ENCODE measurements at regions not wholly inside any gene's neighbourhood (a gene's known extent, or its start where the extent isn't known, plus 50 kb on each side); places are given as distances from the start of the nearest gene placed in this dataset.

DNA sequence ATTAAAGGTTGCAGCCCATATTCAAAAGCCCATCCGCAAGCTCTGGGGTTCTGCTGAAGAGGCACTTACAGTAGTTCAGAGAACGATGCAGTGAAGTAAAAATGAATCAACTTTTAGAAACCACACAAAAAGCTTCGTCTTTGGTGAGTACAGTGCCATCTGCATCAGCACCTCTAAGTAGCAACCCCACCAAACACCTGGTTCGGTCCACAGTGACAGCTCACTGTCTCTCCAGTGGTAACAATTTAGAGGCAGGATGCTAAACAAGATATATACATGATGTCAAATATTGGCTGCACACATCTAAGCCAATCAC is 275.4 kb upstream of the TCF4 start:
- no peaks in the 10 kb centered on the region for H3K27me3 ChIP-seq (ENCODE audit: control insufficient read depth, insufficient read depth, low read length)
- no peaks in the 10 kb centered on the region for H3K9me3 ChIP-seq (ENCODE audit: control insufficient read depth, insufficient read depth, low read length)
- DNase-seq (ENCODE audit: low read depth, low spot score), result no peak
- peaks cover 5% of the 10 kb centered on the region; the same call in 1 of the 2 replicates for H3K4me1 ChIP-seq (ENCODE audit: control insufficient read depth, insufficient read depth, low read length)
- H3K4me3 ChIP-seq (ENCODE audit: low read length), result no peak overlapping the region
- no CpG with 5 or more reads among the region's 4 CpGs for WGBS (ENCODE audit: insufficient coverage, insufficient read length)
- H3K36me3 ChIP-seq (ENCODE audit: control insufficient read depth, insufficient read depth, low read length), result no peaks in the 10 kb centered on the region
- no peak overlapping the region for H3K27ac ChIP-seq (ENCODE audit: low read length)

DNA sequence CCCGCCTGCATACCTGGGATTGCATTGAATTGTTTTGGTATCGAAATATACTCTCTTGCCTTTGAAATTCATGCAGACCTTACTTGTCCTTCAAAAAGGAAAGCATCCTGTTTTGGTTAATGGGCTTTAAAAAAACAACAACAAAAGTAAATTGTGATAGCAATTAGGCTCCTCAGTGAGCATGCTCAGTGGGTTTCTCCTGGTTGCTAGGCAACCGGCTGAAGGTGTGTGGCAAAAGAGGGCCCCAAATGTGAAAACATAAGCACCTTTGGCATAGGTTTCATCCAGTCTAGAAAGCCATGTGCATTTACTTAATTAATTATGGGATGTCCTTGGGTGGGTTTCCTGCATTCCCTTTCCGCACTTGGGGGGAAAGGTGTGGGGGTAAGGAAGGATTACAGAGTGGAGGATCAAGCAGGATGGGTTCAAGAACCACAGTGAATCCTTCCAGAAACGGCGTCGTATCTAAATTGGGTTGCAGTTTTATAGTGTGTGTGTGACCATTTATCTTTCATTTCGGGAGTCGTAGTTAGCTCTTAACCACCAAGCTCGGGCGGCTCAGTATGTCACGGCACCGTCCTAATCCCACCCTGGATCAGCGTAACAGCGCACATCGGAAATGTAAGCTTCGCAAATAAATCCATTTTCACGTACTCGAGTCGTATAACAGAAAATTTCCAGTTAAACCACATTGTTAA is 274.9 kb upstream of the TCF4 start:
- Histone ChIP-seq H3K36me3 (ENCODE audit: control insufficient read depth, insufficient read depth, low read length) (no peaks in the 10 kb centered on the region), H3K4me1 (ENCODE audit: control insufficient read depth, insufficient read depth, low read length) (peaks cover 7% of the 10 kb centered on the region; the same call in 1 of the 2 replicates), H3K9me3 (ENCODE audit: control insufficient read depth, insufficient read depth, low read length) (no peaks in the 10 kb centered on the region), H3K27me3 (ENCODE audit: control insufficient read depth, insufficient read depth, low read length) (no peaks in the 10 kb centered on the region), H3K4me3 (ENCODE audit: low read length) (no peak overlapping the region), H3K27ac (ENCODE audit: low read length) (no peak overlapping the region)
- WGBS (ENCODE audit: insufficient coverage, insufficient read length), result no CpG with 5 or more reads among the region's 20 CpGs
- no peak for DNase-seq (ENCODE audit: low read depth, low spot score)

- H3K36me3 ChIP-seq (ENCODE audit: control insufficient read depth, insufficient read depth, low read length), result no peaks in the 10 kb centered on the region
- H3K27ac ChIP-seq (ENCODE audit: low read length), result no peak overlapping the region
- no CpG with 5 or more reads among the region's 6 CpGs for whole genome bisulfite sequencing (ENCODE audit: insufficient coverage, insufficient read length)
- DNase-seq (ENCODE audit: low read depth, low spot score), result peak; percentile 29
- no peak overlapping the region for H3K4me3 ChIP-seq (ENCODE audit: low read length)
- H3K9me3 ChIP-seq (ENCODE audit: control insufficient read depth, insufficient read depth, low read length), result no peaks in the 10 kb centered on the region
- no peaks in the 10 kb centered on the region for H3K27me3 ChIP-seq (ENCODE audit: control insufficient read depth, insufficient read depth, low read length)
- peaks cover 8% of the 10 kb centered on the region; the same call in 1 of the 2 replicates for H3K4me1 ChIP-seq (ENCODE audit: control insufficient read depth, insufficient read depth, low read length)
These were observed 273.3 kb upstream of the TCF4 start for GRCh38 chr18:55861266-55861665.

- no peak for DNase-seq (ENCODE audit: low read depth, low spot score)
- H3K27ac ChIP-seq (ENCODE audit: low read length), result no peak overlapping the region
These were observed 270.9 kb upstream of the TCF4 start for GRCh38 chr18:55858661-55859515.

DNA sequence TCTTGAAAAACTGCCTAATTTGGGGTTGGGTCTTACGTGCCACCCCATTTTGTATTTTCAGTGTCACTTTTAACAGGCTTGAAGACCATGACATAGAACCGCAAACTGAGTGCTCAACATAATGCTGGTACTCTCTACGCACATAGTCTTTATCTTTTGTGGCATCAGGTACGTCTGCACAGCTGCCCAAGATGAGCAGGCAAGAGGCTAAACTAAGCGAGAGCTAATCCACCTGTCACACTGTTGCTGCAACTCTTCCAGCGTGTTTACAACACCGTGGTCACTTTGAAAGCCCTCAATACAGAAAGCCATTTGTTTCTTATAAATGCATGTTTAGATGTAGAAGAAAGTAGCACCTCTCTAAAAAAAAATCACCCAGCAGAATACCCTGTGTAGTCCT is 270.0 kb upstream of the TCF4 start:
- Histone ChIP-seq H3K9me3 (ENCODE audit: control insufficient read depth, insufficient read depth, low read length) (no peaks in the 10 kb centered on the region), H3K4me3 (ENCODE audit: low read length) (no peak overlapping the region), H3K4me1 (ENCODE audit: control insufficient read depth, insufficient read depth, low read length) (peaks cover 5% of the 10 kb centered on the region; the same call in 1 of the 2 replicates), H3K27me3 (ENCODE audit: control insufficient read depth, insufficient read depth, low read length) (no peaks in the 10 kb centered on the region), H3K36me3 (ENCODE audit: control insufficient read depth, insufficient read depth, low read length) (no peaks in the 10 kb centered on the region), H3K27ac (ENCODE audit: low read length) (no peak overlapping the region)
- WGBS (ENCODE audit: insufficient coverage, insufficient read length), result no CpG with 5 or more reads among the region's 7 CpGs
- no peak for DNase-seq (ENCODE audit: low read depth, low spot score)

More at GRCh38 chr18:55858661-55859515, 270.9 kb upstream of the TCF4 start:
- Histone ChIP-seq H3K27me3 (ENCODE audit: control insufficient read depth, insufficient read depth, low read length) (no peaks in the 10 kb centered on the region), H3K36me3 (ENCODE audit: control insufficient read depth, insufficient read depth, low read length) (no peaks in the 10 kb centered on the region), H3K4me1 (ENCODE audit: control insufficient read depth, insufficient read depth, low read length) (peaks cover 8% of the 10 kb centered on the region; the same call in 1 of the 2 replicates), H3K9me3 (ENCODE audit: control insufficient read depth, insufficient read depth, low read length) (no peaks in the 10 kb centered on the region), H3K4me3 (ENCODE audit: low read length) (no peak overlapping the region)
- WGBS (ENCODE audit: insufficient coverage, insufficient read length), result 100% methylated on average over 2 of the region's 17 CpGs

DNA sequence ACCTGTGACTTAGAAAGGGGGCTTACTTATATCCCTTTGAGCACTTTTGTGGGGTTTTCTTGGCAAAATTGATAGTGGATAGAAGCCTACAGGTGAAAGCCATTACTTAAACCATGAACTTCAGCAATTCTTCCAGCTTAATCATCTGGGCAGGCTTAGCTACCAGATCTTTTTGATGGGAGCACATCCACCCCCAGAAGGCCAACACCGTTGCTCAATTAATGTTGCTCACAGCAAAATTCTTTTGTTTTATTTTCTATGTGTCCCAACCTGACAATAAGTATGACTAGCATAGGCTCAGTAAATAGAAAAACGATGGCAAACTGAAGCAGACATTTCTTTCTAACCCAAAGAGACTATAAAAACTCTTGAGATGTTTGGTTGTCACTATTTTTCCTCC is 269.4 kb upstream of the TCF4 start:
- H3K27me3 ChIP-seq (ENCODE audit: control insufficient read depth, insufficient read depth, low read length), result no peaks in the 10 kb centered on the region
- no CpG with 5 or more reads among the region's 2 CpGs for WGBS (ENCODE audit: insufficient coverage, insufficient read length)
- H3K4me1 ChIP-seq (ENCODE audit: control insufficient read depth, insufficient read depth, low read length), result peaks cover 2% of the 10 kb centered on the region; the same call in 1 of the 2 replicates
- H3K27ac ChIP-seq (ENCODE audit: low read length), result no peak overlapping the region
- no peaks in the 10 kb centered on the region for H3K36me3 ChIP-seq (ENCODE audit: control insufficient read depth, insufficient read depth, low read length)
- no peak for DNase-seq (ENCODE audit: low read depth, low spot score)
- H3K9me3 ChIP-seq (ENCODE audit: control insufficient read depth, insufficient read depth, low read length), result no peaks in the 10 kb centered on the region
- H3K4me3 ChIP-seq (ENCODE audit: low read length), result no peak overlapping the region

DNA sequence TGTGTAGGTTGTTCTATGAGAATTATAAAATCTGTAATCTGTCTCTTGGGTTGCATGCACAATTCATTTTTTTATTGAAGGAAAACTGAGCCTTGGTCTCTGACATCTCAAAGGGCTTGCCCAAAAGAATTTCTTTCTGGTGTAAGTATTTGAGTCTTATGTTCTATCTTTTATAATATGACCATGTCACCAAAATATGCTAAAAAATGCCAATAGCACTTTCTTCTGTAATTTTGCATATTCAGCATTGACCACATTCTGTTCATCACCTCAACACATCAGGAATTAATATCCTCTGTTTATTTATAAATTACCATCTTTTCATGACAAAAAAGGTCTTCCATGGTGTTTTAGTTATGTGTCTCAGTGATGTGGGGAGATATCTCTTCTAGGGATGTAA is 268.7 kb upstream of the TCF4 start:
- Histone ChIP-seq H3K27me3 (ENCODE audit: control insufficient read depth, insufficient read depth, low read length) (no peaks in the 10 kb centered on the region), H3K4me1 (ENCODE audit: control insufficient read depth, insufficient read depth, low read length) (peaks cover 2% of the 10 kb centered on the region; the same call in 1 of the 2 replicates), H3K9me3 (ENCODE audit: control insufficient read depth, insufficient read depth, low read length) (no peaks in the 10 kb centered on the region), H3K27ac (ENCODE audit: low read length) (no peak overlapping the region), H3K4me3 (ENCODE audit: low read length) (no peak overlapping the region), H3K36me3 (ENCODE audit: control insufficient read depth, insufficient read depth, low read length) (no peaks in the 10 kb centered on the region)
- no peak for DNase-seq (ENCODE audit: low read depth, low spot score)

- no peaks in the 10 kb centered on the region for H3K36me3 ChIP-seq (ENCODE audit: control insufficient read depth, insufficient read depth, low read length)
- peaks cover 2% of the 10 kb centered on the region; the same call in 1 of the 2 replicates for H3K4me1 ChIP-seq (ENCODE audit: control insufficient read depth, insufficient read depth, low read length)
- no peak overlapping the region for H3K27ac ChIP-seq (ENCODE audit: low read length)
- H3K4me3 ChIP-seq (ENCODE audit: low read length), result no peak overlapping the region
- H3K27me3 ChIP-seq (ENCODE audit: control insufficient read depth, insufficient read depth, low read length), result no peaks in the 10 kb centered on the region
- peak; percentile 22 for DNase-seq (ENCODE audit: low read depth, low spot score)
- H3K9me3 ChIP-seq (ENCODE audit: control insufficient read depth, insufficient read depth, low read length), result no peaks in the 10 kb centered on the region
- WGBS (ENCODE audit: insufficient coverage, insufficient read length), result no CpG with 5 or more reads among the region's 2 CpGs
These were observed 268.2 kb upstream of the TCF4 start for GRCh38 chr18:55856229-55856628.

- WGBS (ENCODE audit: insufficient coverage, insufficient read length), result no CpG with 5 or more reads among the region's 3 CpGs
- H3K27me3 ChIP-seq (ENCODE audit: control insufficient read depth, insufficient read depth, low read length), result no peaks in the 10 kb centered on the region
These were observed 265.3 kb upstream of the TCF4 start for GRCh38 chr18:55853268-55853667.

DNA sequence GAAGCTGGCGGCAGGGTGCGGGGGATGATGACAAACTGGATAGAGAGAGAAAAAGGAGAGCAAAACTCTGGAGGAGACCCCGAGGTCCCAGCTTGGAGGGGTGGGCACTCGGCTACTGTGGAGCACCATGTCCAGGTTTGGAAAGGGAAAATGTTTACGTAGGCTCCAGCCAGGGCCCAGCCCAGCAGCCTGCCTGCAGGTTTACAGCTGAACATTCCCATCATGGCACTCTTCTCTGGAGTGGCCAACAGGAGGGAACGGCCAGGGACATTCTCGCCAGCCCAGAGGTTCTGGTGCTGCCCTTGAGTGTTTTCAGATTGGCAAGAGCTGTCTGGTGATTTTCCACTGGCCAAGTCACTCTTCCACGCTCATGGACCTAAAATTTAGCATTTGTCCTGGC is 262.9 kb upstream of the TCF4 start:
- no CpG with 5 or more reads among the region's 8 CpGs for WGBS (ENCODE audit: insufficient coverage, insufficient read length)
- no peak for DNase-seq (ENCODE audit: low read depth, low spot score)
- H3K36me3 ChIP-seq (ENCODE audit: control insufficient read depth, insufficient read depth, low read length), result no peaks in the 10 kb centered on the region
- H3K27me3 ChIP-seq (ENCODE audit: control insufficient read depth, insufficient read depth, low read length), result no peaks in the 10 kb centered on the region
- H3K9me3 ChIP-seq (ENCODE audit: control insufficient read depth, insufficient read depth, low read length), result no peaks in the 10 kb centered on the region
- no peak overlapping the region for H3K27ac ChIP-seq (ENCODE audit: low read length)
- no peaks in the 10 kb centered on the region for H3K4me1 ChIP-seq (ENCODE audit: control insufficient read depth, insufficient read depth, low read length)
- no peak overlapping the region for H3K4me3 ChIP-seq (ENCODE audit: low read length)

More at GRCh38 chr18:55853268-55853667, 265.3 kb upstream of the TCF4 start:
- DNase-seq (ENCODE audit: low read depth, low spot score), result no peak
- Histone ChIP-seq H3K4me3 (ENCODE audit: low read length) (no peak overlapping the region), H3K9me3 (ENCODE audit: control insufficient read depth, insufficient read depth, low read length) (no peaks in the 10 kb centered on the region), H3K27ac (ENCODE audit: low read length) (no peak overlapping the region), H3K4me1 (ENCODE audit: control insufficient read depth, insufficient read depth, low read length) (peaks cover 2% of the 10 kb centered on the region; the same call in 1 of the 2 replicates), H3K36me3 (ENCODE audit: control insufficient read depth, insufficient read depth, low read length) (no peaks in the 10 kb centered on the region)
